ENCODE measurements at regions not wholly inside any gene's neighbourhood (a gene's known extent, or its start where the extent isn't known, plus 50 kb on each side); places are given as distances from the start of the nearest gene placed in this dataset.

GRCh38 chr3:194029846-194030245 is 106.1 kb upstream of the HES1 start:
- no peaks in the 10 kb centered on the region for H3F3A ChIP-seq (ENCODE audit: control insufficient read depth, insufficient read depth)
- H3K36me3 ChIP-seq (ENCODE audit: control insufficient read depth, low read length), result no peaks in the 10 kb centered on the region
- no peaks in the 10 kb centered on the region for H3K79me2 ChIP-seq (ENCODE audit: control insufficient read depth, low read length)
- H3K27me3 ChIP-seq (ENCODE audit: control insufficient read depth, low read length), result no peaks in the 10 kb centered on the region
- no peaks in the 10 kb centered on the region for H3K9me2 ChIP-seq (replicated peaks; ENCODE audit: control insufficient read depth, low read length)
- peaks cover 56% of the 10 kb centered on the region for H3K4me1 ChIP-seq (ENCODE audit: control insufficient read depth, low read length)
- TF ChIP-seq CTCF (IDR thresholded peaks at IDR 0.05; ENCODE audit: low read depth, low read length, poor library complexity, severe bottlenecking), result no peak
- no peak for TF ChIP-seq EZH2phosphoT487 (IDR thresholded peaks at IDR 0.05; ENCODE audit: borderline replicate concordance, low read length)
- 0 out of 2 replicates have a peak, but pooled peaks cover 2% of the 10 kb centered on the region for H3K9me3 ChIP-seq (ENCODE audit: control insufficient read depth, insufficient read depth, low read length)
- H3K4me2 ChIP-seq (ENCODE audit: low read length), result no peak overlapping the region
- no peak overlapping the region for H3K4me3 ChIP-seq (ENCODE audit: low read length)
- H3K27ac ChIP-seq (ENCODE audit: low read depth, low read length), result no peak overlapping the region
- no peaks in the 10 kb centered on the region for H4K20me1 ChIP-seq (ENCODE audit: control insufficient read depth, insufficient read depth, low read depth, low read length)

- Histone ChIP-seq H3K9me3 (ENCODE audit: control insufficient read depth, insufficient read depth, low read length) (0 out of 2 replicates have a peak, but pooled peaks cover 2% of the 10 kb centered on the region), H3K27ac (ENCODE audit: low read depth, low read length) (no peak overlapping the region), H3K4me2 (ENCODE audit: low read length) (no peak overlapping the region), H3K79me2 (ENCODE audit: control insufficient read depth, low read length) (no peaks in the 10 kb centered on the region), H4K20me1 (ENCODE audit: control insufficient read depth, insufficient read depth, low read depth, low read length) (no peaks in the 10 kb centered on the region), H3K36me3 (ENCODE audit: control insufficient read depth, low read length) (no peaks in the 10 kb centered on the region), H3K27me3 (ENCODE audit: control insufficient read depth, low read length) (no peaks in the 10 kb centered on the region), H3K4me1 (ENCODE audit: control insufficient read depth, low read length) (peaks cover 61% of the 10 kb centered on the region), H3K9me2 (replicated peaks; ENCODE audit: control insufficient read depth, low read length) (no peaks in the 10 kb centered on the region), H3F3A (ENCODE audit: control insufficient read depth, insufficient read depth) (no peaks in the 10 kb centered on the region), H3K4me3 (ENCODE audit: low read length) (no peak overlapping the region)
- TF ChIP-seq CTCF (IDR thresholded peaks at IDR 0.05; ENCODE audit: low read depth, low read length, poor library complexity, severe bottlenecking) (no peak), EZH2phosphoT487 (IDR thresholded peaks at IDR 0.05; ENCODE audit: borderline replicate concordance, low read length) (no peak)
These were observed 105.6 kb upstream of the HES1 start for GRCh38 chr3:194030372-194030771.

GRCh38 chr3:194031349-194031748 is 104.6 kb upstream of the HES1 start:
- no peaks in the 10 kb centered on the region for H3K9me2 ChIP-seq (replicated peaks; ENCODE audit: control insufficient read depth, low read length)
- TF ChIP-seq EZH2phosphoT487 (IDR thresholded peaks at IDR 0.05; ENCODE audit: borderline replicate concordance, low read length) (no peak), CTCF (IDR thresholded peaks at IDR 0.05; ENCODE audit: low read depth, low read length, poor library complexity, severe bottlenecking) (no peak)
- H3K27me3 ChIP-seq (ENCODE audit: control insufficient read depth, low read length), result no peaks in the 10 kb centered on the region
- H3K4me3 ChIP-seq (ENCODE audit: low read length), result no peak overlapping the region
- H3K79me2 ChIP-seq (ENCODE audit: control insufficient read depth, low read length), result no peaks in the 10 kb centered on the region
- peaks cover 68% of the 10 kb centered on the region for H3K4me1 ChIP-seq (ENCODE audit: control insufficient read depth, low read length)
- H4K20me1 ChIP-seq (ENCODE audit: control insufficient read depth, insufficient read depth, low read depth, low read length), result no peaks in the 10 kb centered on the region
- no peak overlapping the region for H3K4me2 ChIP-seq (ENCODE audit: low read length)
- no peaks in the 10 kb centered on the region for H3K36me3 ChIP-seq (ENCODE audit: control insufficient read depth, low read length)
- 0 out of 2 replicates have a peak, but pooled peaks cover 2% of the 10 kb centered on the region for H3K9me3 ChIP-seq (ENCODE audit: control insufficient read depth, insufficient read depth, low read length)
- no peaks in the 10 kb centered on the region for H3F3A ChIP-seq (ENCODE audit: control insufficient read depth, insufficient read depth)
- no peak overlapping the region for H3K27ac ChIP-seq (ENCODE audit: low read depth, low read length)
